ENCODE measurements at regions not wholly inside any gene's neighbourhood (a gene's known extent, or its start where the extent isn't known, plus 50 kb on each side); places are given as distances from the start of the nearest gene placed in this dataset.

DNA sequence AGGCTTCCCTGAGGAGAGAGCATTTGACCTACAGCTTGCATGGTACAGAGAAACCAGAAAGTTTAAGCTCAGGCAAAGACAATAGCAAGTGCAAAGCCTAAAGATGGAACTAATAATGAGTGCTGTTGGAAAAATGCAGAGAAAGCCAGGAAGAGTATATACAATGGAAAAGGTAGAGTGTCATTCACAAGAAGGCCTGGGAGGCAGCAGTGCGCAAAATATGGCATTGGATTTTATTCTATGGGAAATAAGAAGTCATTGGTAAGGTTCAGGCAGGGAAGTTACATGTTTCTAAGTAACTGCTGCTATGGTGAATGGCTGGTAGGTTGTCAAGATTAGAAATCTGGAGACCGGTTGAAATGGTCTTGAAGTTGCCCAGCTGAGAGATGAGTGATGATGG is 2167.3 kb upstream of the CELF4 start:
- no peaks in the 10 kb centered on the region for H3K36me3 ChIP-seq

GRCh38 chr18:39730606-39731005 is 2165.0 kb upstream of the CELF4 start:
- no peaks in the 10 kb centered on the region for H3K9me3 ChIP-seq
- no peaks in the 10 kb centered on the region for H3K36me3 ChIP-seq
- H3K27me3 ChIP-seq = no peaks in the 10 kb centered on the region
- intact Hi-C loops (cut with DNase I; ENCODE audit: low total_unique reads) = no loop called here
- TF ChIP-seq CTCF (IDR thresholded peaks at IDR 0.05) (no peak), POLR2AphosphoS5 (IDR thresholded peaks at IDR 0.05) (no peak), POLR2A (IDR thresholded peaks at IDR 0.05) (no peak)
- no peak overlapping the region for H3K4me3 ChIP-seq
- no peak overlapping the region for H3K27ac ChIP-seq
- H3K4me1 ChIP-seq = no peaks in the 10 kb centered on the region
- DNase-seq (ENCODE audit: low spot score in 2 of 2) = no peak

More for the DNA sequence above, 2167.3 kb upstream of the CELF4 start:
- TF ChIP-seq CTCF (IDR thresholded peaks at IDR 0.05) (no peak), POLR2AphosphoS5 (IDR thresholded peaks at IDR 0.05) (no peak), POLR2A (IDR thresholded peaks at IDR 0.05) (no peak)
- Histone ChIP-seq H3K9me3 (no peaks in the 10 kb centered on the region), H3K27ac (no peak overlapping the region), H3K4me3 (no peak overlapping the region), H3K4me1 (no peaks in the 10 kb centered on the region), H3K27me3 (no peaks in the 10 kb centered on the region)
- intact Hi-C loops (cut with DNase I; ENCODE audit: low total_unique reads) = no loop called here
- DNase-seq (ENCODE audit: low spot score in 2 of 2) = no peak

- TF ChIP-seq POLR2AphosphoS5 (IDR thresholded peaks at IDR 0.05) (no peak), CTCF (IDR thresholded peaks at IDR 0.05) (no peak), POLR2A (IDR thresholded peaks at IDR 0.05) (no peak)
- intact Hi-C loops (cut with DNase I; ENCODE audit: low total_unique reads) = no loop called here
- H3K4me3 ChIP-seq = no peak overlapping the region
Measured at GRCh38 chr18:39724652-39725051, 2159.1 kb upstream of the CELF4 start.

GRCh38 chr18:39721712-39722111 is 2156.1 kb upstream of the CELF4 start:
- Histone ChIP-seq H3K36me3 (no peaks in the 10 kb centered on the region), H3K9me3 (no peaks in the 10 kb centered on the region), H3K4me1 (no peaks in the 10 kb centered on the region), H3K27ac (no peak overlapping the region), H3K4me3 (no peak overlapping the region), H3K27me3 (no peaks in the 10 kb centered on the region)
- intact Hi-C loops (cut with DNase I; ENCODE audit: low total_unique reads) = no loop called here
- no peak for TF ChIP-seq POLR2AphosphoS5 (IDR thresholded peaks at IDR 0.05)
- TF ChIP-seq CTCF (IDR thresholded peaks at IDR 0.05) = no peak
- TF ChIP-seq POLR2A (IDR thresholded peaks at IDR 0.05) = no peak
- no peak for DNase-seq (ENCODE audit: low spot score in 2 of 2)

More at GRCh38 chr18:39724652-39725051, 2159.1 kb upstream of the CELF4 start:
- Histone ChIP-seq H3K4me1 (no peaks in the 10 kb centered on the region), H3K27me3 (no peaks in the 10 kb centered on the region), H3K36me3 (no peaks in the 10 kb centered on the region), H3K27ac (no peak overlapping the region), H3K9me3 (no peaks in the 10 kb centered on the region)
- no peak for DNase-seq (ENCODE audit: low spot score in 2 of 2)

- H3K4me3 ChIP-seq = no peak overlapping the region
- TF ChIP-seq POLR2A (IDR thresholded peaks at IDR 0.05) (no peak), CTCF (IDR thresholded peaks at IDR 0.05) (no peak), POLR2AphosphoS5 (IDR thresholded peaks at IDR 0.05) (no peak)
- no peak overlapping the region for H3K27ac ChIP-seq
- no peaks in the 10 kb centered on the region for H3K9me3 ChIP-seq
- intact Hi-C loops (cut with DNase I; ENCODE audit: low total_unique reads) = no loop called here
- no peaks in the 10 kb centered on the region for H3K4me1 ChIP-seq
- H3K36me3 ChIP-seq = no peaks in the 10 kb centered on the region
- no peak for DNase-seq (ENCODE audit: low spot score in 2 of 2)
- H3K27me3 ChIP-seq = no peaks in the 10 kb centered on the region
Measured at GRCh38 chr18:39713961-39714360, 2148.4 kb upstream of the CELF4 start.
